Forelimb muscle (tissue), 1 donor: ENCODE measurements at regions not wholly inside any gene's neighbourhood (a gene's known extent, or its start where the extent isn't known, plus 50 kb on each side); places are given as distances from the start of the nearest gene placed in this dataset.

ENCODE experiments used
- DNase-seq: peaks from one replicate; pipeline ENCODE4 v3.0.0-alpha.2; 2013; ENCODE audit warnings: low read depth

GRCh38 chr11:104254347-104254746, 90.4 kb upstream of the PDGFD start:
- DNase-seq: no peak

GRCh38 chr11:104246590-104246989, 82.6 kb upstream of the PDGFD start:
- DNase-seq: no peak

GRCh38 chr11:104238916-104239315, 75.0 kb upstream of the PDGFD start:
- DNase-seq: no peak

GRCh38 chr11:104225047-104225446, 61.1 kb upstream of the PDGFD start:
- DNase-seq: no peak

GRCh38 chr11:104222464-104222863, 58.5 kb upstream of the PDGFD start:
- DNase-seq: no peak

GRCh38 chr11:104221455-104221854, 57.5 kb upstream of the PDGFD start:
- DNase-seq: no peak

GRCh38 chr11:104219096-104219495, 55.1 kb upstream of the PDGFD start:
- DNase-seq: peak; percentile 24

- no peak for DNase-seq
These were observed 50.6 kb upstream of the PDGFD start for GRCh38 chr11:104214517-104214916.
